HepG2 (cell line): ENCODE measurements at regions not wholly inside any gene's neighbourhood (a gene's known extent, or its start where the extent isn't known, plus 50 kb on each side); places are given as distances from the start of the nearest gene placed in this dataset.

Experiments
- ATAC-seq: fragments of 200-7000 bp; cut with Tn5 transposase; 3 replicates; pipeline ENCODE4 v1.9.1; 2020; ENCODE audit warnings: mild to moderate bottlenecking, moderate library complexity
- BruUV-seq: library from RNA; stranded (reverse); fragments of 400-500 nt; replicated peaks from 2 replicates; lab custom pipeline; 2021; lab: Mats Ljungman, UMichigan
- CTCF ChIA-PET: fragments of 300-600 bp; formaldehyde crosslinking; extraction: SDS; loops from one replicate; lab custom pipeline; 2021; ENCODE audit warnings: low total read pairs, inconsistent platforms, low intra/inter-chr PET ratio; lab: Yijun Ruan, JAX
- POLR2A ChIA-PET: fragments of 350-600 bp; sonication (Branson Sonifier 250); formaldehyde crosslinking; loops from one replicate; lab custom pipeline; 2020; ENCODE audit warnings: antibody characterized with exemption, inconsistent platforms; lab: Yijun Ruan, JAX
- DNase-seq: peaks from one replicate; pipeline ENCODE4 v3.0.0-alpha.2; 2015; ENCODE audit warnings: low spot score
- FAIRE-seq: peaks from 3 replicates; lab custom pipeline; 2011; peaks lifted over from hg19 to GRCh38; lab: Jason Lieb, UNC
- H2AFZ ChIP-seq: one replicate; pipeline ENCODE4 v1.6.1; 2011; ENCODE audit warnings: low read length, inconsistent platforms
- H3K27ac ChIP-seq: fragments of 300-600 bp; 3 replicates; pipeline ENCODE4 v1.8.0; 2011; ENCODE audit warnings: mixed run types, mild to moderate bottlenecking, mixed read lengths, low read length, inconsistent platforms; ENCODE audit not compliant: insufficient read depth; ENCODE audit errors: extremely low read length
- H3K27me3 ChIP-seq, 2 experiments: fragments of 200-600 bp in 1 of 2; 2 replicates in 1 of 2; 3 replicates in 1 of 2; pipeline versions ENCODE4 v1.6.0 to v1.8.0; 2011; ENCODE audit warnings: low read length in 2 of 2, mild to moderate bottlenecking in 2 of 2, moderate library complexity in 2 of 2, inconsistent platforms in 1 of 2; ENCODE audit not compliant: insufficient read depth in 2 of 2, control insufficient read depth in 1 of 2
- H3K36me3 ChIP-seq, 2 experiments: fragments of 200-600 bp in 1 of 2; replicated peaks in 1 of 2; 2 replicates in 1 of 2; 3 replicates in 1 of 2; pipeline versions ENCODE4 v1.5.1 to v1.8.0; 2011; ENCODE audit warnings: low read length in 2 of 2, inconsistent platforms in 1 of 2; ENCODE audit not compliant: insufficient read depth in 2 of 2, control insufficient read depth in 1 of 2
- H3K4me1 ChIP-seq: 2 replicates; pipeline ENCODE4 v1.5.1; 2012; ENCODE audit warnings: low read length, inconsistent platforms; ENCODE audit not compliant: insufficient read depth
- H3K4me2 ChIP-seq: 2 replicates; pipeline ENCODE4 v1.6.0; 2011; ENCODE audit warnings: low read depth, low read length, inconsistent platforms
- H3K4me3 ChIP-seq, 3 experiments: fragments of 200-600 bp in 1 of 3; sonication (generic), shearing (Covaris generic) in 1 of 3; replicated peaks in 1 of 3; 2 replicates each; pipeline ENCODE4 v1.5.1; 2011 to 2016; ENCODE audit warnings: low read length in 3 of 3, inconsistent platforms in 2 of 3, low read depth in 2 of 3, mild to moderate bottlenecking in 2 of 3, control low read depth in 1 of 3, mixed read lengths in 1 of 3; ENCODE audit not compliant: insufficient read depth in 1 of 3
- H3K79me2 ChIP-seq: one replicate; pipeline ENCODE4 v1.6.1; 2011; ENCODE audit warnings: low read length, inconsistent platforms; ENCODE audit not compliant: insufficient read depth
- H3K9ac ChIP-seq: 2 replicates; pipeline ENCODE4 v1.6.0; 2011; ENCODE audit warnings: mild to moderate bottlenecking, low read depth, low read length, inconsistent platforms; ENCODE audit not compliant: insufficient read depth
- H3K9me3 ChIP-seq: 2 replicates; pipeline ENCODE4 v1.5.1; 2012; ENCODE audit warnings: mild to moderate bottlenecking, low read length
- H4K20me1 ChIP-seq: 2 replicates; pipeline ENCODE4 v1.6.0; 2011; ENCODE audit warnings: inconsistent platforms, mild to moderate bottlenecking, low read length, moderate library complexity; ENCODE audit not compliant: insufficient read depth
- ATRX ChIP-seq: sonication (generic); formaldehyde crosslinking; IDR thresholded peaks from 2 replicates; pipeline ENCODE4 v1.4.0; 2020; ENCODE audit warnings: missing genetic modification reagents, borderline replicate concordance
- ESRRA ChIP-seq: sonication (generic); formaldehyde crosslinking; IDR thresholded peaks from 2 replicates; pipeline ENCODE4 v1.5.1; 2020; ENCODE audit warnings: mild to moderate bottlenecking, low read depth, missing genetic modification reagents
- HNRNPL ChIP-seq: fragments of 200-400 bp; formaldehyde crosslinking; IDR thresholded peaks from 2 replicates; pipeline ENCODE4 v1.6.1; 2017; ENCODE audit warnings: mild to moderate bottlenecking, low read depth, low read length
- KLF6 ChIP-seq: IDR thresholded peaks from 2 replicates; pipeline ENCODE4 v1.8.0; 2016; ENCODE audit warnings: missing biosample characterization, missing genetic modification reagents
- MTA1 ChIP-seq: sonication (generic); formaldehyde crosslinking; IDR thresholded peaks from 2 replicates; pipeline ENCODE4 v1.4.0; 2020; ENCODE audit warnings: missing genetic modification reagents, mild to moderate bottlenecking, borderline replicate concordance
- ZNF292 ChIP-seq: sonication (generic); formaldehyde crosslinking; IDR thresholded peaks from 2 replicates; pipeline ENCODE4 v1.8.1; 2022; ENCODE audit warnings: mild to moderate bottlenecking, low read depth, missing genetic modification reagents, borderline replicate concordance
- ZNF747 ChIP-seq: sonication (generic); formaldehyde crosslinking; IDR thresholded peaks from 2 replicates; pipeline ENCODE4 v1.8.1; 2023; ENCODE audit warnings: missing genetic modification reagents, mild to moderate bottlenecking, borderline replicate concordance
- ZNF775 ChIP-seq: sonication (generic); formaldehyde crosslinking; IDR thresholded peaks from 2 replicates; pipeline ENCODE4 v1.4.0; 2020; ENCODE audit warnings: missing genetic modification reagents, mild to moderate bottlenecking, moderate library complexity, borderline replicate concordance
- ZNF816 ChIP-seq: sonication (generic); formaldehyde crosslinking; IDR thresholded peaks from 2 replicates; pipeline ENCODE4 v1.8.0; 2022; ENCODE audit warnings: missing genetic modification reagents, mild to moderate bottlenecking, borderline replicate concordance
- WGBS: methylation state at CpG from one replicate; pipeline ENCODE4 v1.1.6; 2017; ENCODE audit warnings: low lambda C conversion rate; 5-methylcytosine and 5-hydroxymethylcytosine counted together
- in situ Hi-C: cut with HindIII; loops from 2 replicates; pipeline ENCODE4 v1.10.0; 2017; ENCODE audit warnings: low pct_unique_long_range_greater_than_20kb; ENCODE audit not compliant: extremely low pct_ligation_motif_present
- intact Hi-C: fragments of 100-400 bp; cut with micrococcal nuclease; formaldehyde crosslinking; loops from one replicate; pipeline ENCODE4 v1.10.0; 2022; ENCODE audit not compliant: unreplicated experiment
- TF ChIP-seq, protein P1 (sequence below): sonication (generic); formaldehyde crosslinking; IDR thresholded peaks from 2 replicates; pipeline ENCODE4 v1.5.1; 2020; ENCODE audit warnings: mild to moderate bottlenecking, moderate library complexity, missing genetic modification reagents
- TF ChIP-seq, protein P2 (sequence below): IDR thresholded peaks from 2 replicates; pipeline ENCODE4 v1.6.1; 2016; ENCODE audit warnings: mild to moderate bottlenecking, missing biosample characterization, missing genetic modification reagents

DNA sequence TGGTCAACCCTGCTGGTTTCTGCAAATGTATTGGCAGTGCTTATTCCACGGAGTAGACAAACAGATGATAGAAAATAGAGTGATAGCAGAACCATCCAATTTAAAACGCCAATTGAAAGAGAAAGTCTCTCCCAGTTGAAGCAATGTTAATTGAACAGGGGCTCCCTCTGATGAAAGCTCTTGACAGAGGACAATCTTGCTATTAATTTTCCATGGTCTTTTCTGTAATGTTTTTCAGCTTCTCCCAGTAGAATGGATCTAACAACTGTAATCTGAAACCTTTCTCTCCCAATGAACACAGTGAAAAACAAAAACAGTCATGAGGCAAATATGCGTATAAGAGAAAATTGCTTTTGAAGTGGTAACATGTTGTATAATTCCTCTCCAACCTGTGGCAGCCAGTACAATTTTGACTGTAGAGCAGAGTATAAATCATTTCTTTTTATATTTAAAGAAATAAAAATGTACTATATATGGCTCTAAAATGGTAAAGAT lies 225.1 kb upstream of the GALNTL6 start:
- no TSS peak for BruUV-seq
- no peaks in the 10 kb centered on the region for H4K20me1 ChIP-seq
- ATAC-seq (no peak), FAIRE-seq (no peak), DNase-seq (no peak)
- no peak overlapping the region for H2AFZ ChIP-seq
- ChIA-PET CTCF (no interaction called here), POLR2A (no interaction called here)
- WGBS, result 32% methylated on average over 3 of the region's 3 CpGs
- no peaks in the 10 kb centered on the region for H3K79me2 ChIP-seq
- H3K4me3 ChIP-seq, result no peak overlapping the region
- H3K4me1 ChIP-seq, result no peaks in the 10 kb centered on the region
- intact Hi-C loops (no loop called here), in situ Hi-C loops (no loop called here)
- H3K27me3 ChIP-seq, result no peaks in the 10 kb centered on the region
- H3K27ac ChIP-seq, result no peak overlapping the region
- H3K9me3 ChIP-seq, result no peaks in the 10 kb centered on the region
- no peak overlapping the region for H3K9ac ChIP-seq
- no peak overlapping the region for H3K4me2 ChIP-seq
- TF ChIP-seq KLF6 (CRISPR knock-in tag) (no peak), ZNF775 (CRISPR knock-in tag) (no peak), ZNF747 (CRISPR knock-in tag) (no peak), ESRRA (CRISPR knock-in tag) (no peak), ZNF292 (CRISPR knock-in tag) (no peak), MTA1 (no peak), ATRX (CRISPR knock-in tag) (no peak), HNRNPL (no peak), ZNF816 (CRISPR knock-in tag) (no peak)
- TF ChIP-seq, protein P1, sequence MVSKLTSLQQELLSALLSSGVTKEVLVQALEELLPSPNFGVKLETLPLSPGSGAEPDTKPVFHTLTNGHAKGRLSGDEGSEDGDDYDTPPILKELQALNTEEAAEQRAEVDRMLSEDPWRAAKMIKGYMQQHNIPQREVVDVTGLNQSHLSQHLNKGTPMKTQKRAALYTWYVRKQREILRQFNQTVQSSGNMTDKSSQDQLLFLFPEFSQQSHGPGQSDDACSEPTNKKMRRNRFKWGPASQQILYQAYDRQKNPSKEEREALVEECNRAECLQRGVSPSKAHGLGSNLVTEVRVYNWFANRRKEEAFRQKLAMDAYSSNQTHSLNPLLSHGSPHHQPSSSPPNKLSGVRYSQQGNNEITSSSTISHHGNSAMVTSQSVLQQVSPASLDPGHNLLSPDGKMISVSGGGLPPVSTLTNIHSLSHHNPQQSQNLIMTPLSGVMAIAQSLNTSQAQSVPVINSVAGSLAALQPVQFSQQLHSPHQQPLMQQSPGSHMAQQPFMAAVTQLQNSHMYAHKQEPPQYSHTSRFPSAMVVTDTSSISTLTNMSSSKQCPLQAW, result no peak
- TF ChIP-seq, protein P2, sequence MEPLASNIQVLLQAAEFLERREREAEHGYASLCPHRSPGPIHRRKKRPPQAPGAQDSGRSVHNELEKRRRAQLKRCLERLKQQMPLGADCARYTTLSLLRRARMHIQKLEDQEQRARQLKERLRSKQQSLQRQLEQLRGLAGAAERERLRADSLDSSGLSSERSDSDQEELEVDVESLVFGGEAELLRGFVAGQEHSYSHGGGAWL (CRISPR knock-in tag), result no peak
- H3K36me3 ChIP-seq, result no peaks in the 10 kb centered on the region
